ENCODE measurements at regions not wholly inside any gene's neighbourhood (a gene's known extent, or its start where the extent isn't known, plus 50 kb on each side); places are given as distances from the start of the nearest gene placed in this dataset.

GRCh38 chr13:85261757-85262346 lies 537.4 kb downstream of the SLITRK6 start:
- intact Hi-C loops (cut with DNase I; ENCODE audit: low total_unique reads), result no loop called here
- no peaks in the 10 kb centered on the region for H3K9me3 ChIP-seq
- H3K27me3 ChIP-seq, result no peaks in the 10 kb centered on the region
- H3K27ac ChIP-seq, result no peak overlapping the region
- DNase-seq, result peak in 1 of 2 donors; percentile 24
- TF ChIP-seq CTCF (IDR thresholded peaks at IDR 0.05) (peak in 2 of 7 experiments; percentile 23 to 29), POLR2AphosphoS5 (IDR thresholded peaks at IDR 0.05) (no peak)
- WGBS, 5 donors, result 7 to 26% (median 21%) methylated on average over 1 of the region's 1 CpG
- H3K4me3 ChIP-seq, result no peak overlapping the region
- no peaks in the 10 kb centered on the region for H3K4me1 ChIP-seq
- H3K36me3 ChIP-seq, result no peaks in the 10 kb centered on the region

GRCh38 chr13:85260896-85261295 lies 538.3 kb downstream of the SLITRK6 start:
- no peak overlapping the region for H3K27ac ChIP-seq
- intact Hi-C loops (cut with DNase I; ENCODE audit: low total_unique reads), result no loop called here
- WGBS, 5 donors, result 86 to 100% (median 88%) methylated on average over 1 of the region's 1 CpG

GRCh38 chr13:85255978-85256377 lies 543.2 kb downstream of the SLITRK6 start:
- no peak overlapping the region for H3K4me3 ChIP-seq
- H3K4me1 ChIP-seq, result no peaks in the 10 kb centered on the region
- intact Hi-C loops (cut with DNase I; ENCODE audit: low total_unique reads), result no loop called here
- no peaks in the 10 kb centered on the region for H3K36me3 ChIP-seq
- no peak overlapping the region for H3K27ac ChIP-seq
- TF ChIP-seq POLR2A (IDR thresholded peaks at IDR 0.05) (no peak), EP300 (IDR thresholded peaks at IDR 0.05) (no peak), CTCF (IDR thresholded peaks at IDR 0.05) (no peak), POLR2AphosphoS5 (IDR thresholded peaks at IDR 0.05) (no peak)
- no peak for DNase-seq
- H3K9me3 ChIP-seq, result no peaks in the 10 kb centered on the region
- no peaks in the 10 kb centered on the region for H3K27me3 ChIP-seq
- WGBS, 5 donors, result 64 to 81% (median 76%) methylated on average over 2 of the region's 2 CpGs

More at GRCh38 chr13:85260896-85261295, 538.3 kb downstream of the SLITRK6 start:
- H3K36me3 ChIP-seq, result no peaks in the 10 kb centered on the region
- no peaks in the 10 kb centered on the region for H3K9me3 ChIP-seq
- H3K4me1 ChIP-seq, result no peaks in the 10 kb centered on the region
- no peak for TF ChIP-seq POLR2A (IDR thresholded peaks at IDR 0.05)
- TF ChIP-seq EP300 (IDR thresholded peaks at IDR 0.05), result no peak
- TF ChIP-seq POLR2AphosphoS5 (IDR thresholded peaks at IDR 0.05), result no peak
- no peak for TF ChIP-seq CTCF (IDR thresholded peaks at IDR 0.05)
- H3K27me3 ChIP-seq, result no peaks in the 10 kb centered on the region
- H3K4me3 ChIP-seq, result no peak overlapping the region
- DNase-seq, result no peak

- no peaks in the 10 kb centered on the region for H3K4me1 ChIP-seq
- no peaks in the 10 kb centered on the region for H3K27me3 ChIP-seq
Observed at GRCh38 chr13:85254641-85255040, 544.6 kb downstream of the SLITRK6 start.

More at GRCh38 chr13:85254641-85255040, 544.6 kb downstream of the SLITRK6 start:
- intact Hi-C loops (cut with DNase I; ENCODE audit: low total_unique reads), result no loop called here
- 45 to 66% (median 59%) methylated on average over 6 of the region's 6 CpGs for WGBS, 5 donors
- no peak for TF ChIP-seq EP300 (IDR thresholded peaks at IDR 0.05)
- TF ChIP-seq POLR2A (IDR thresholded peaks at IDR 0.05), result no peak
- TF ChIP-seq CTCF (IDR thresholded peaks at IDR 0.05), result no peak
- no peak for TF ChIP-seq POLR2AphosphoS5 (IDR thresholded peaks at IDR 0.05)
- Histone ChIP-seq H3K36me3 (no peaks in the 10 kb centered on the region), H3K4me3 (no peak overlapping the region), H3K27ac (no peak overlapping the region), H3K9me3 (no peaks in the 10 kb centered on the region)
- DNase-seq, result no peak

All from stomach (tissue), 8 donors.